Fibroblast of peridontal ligament (primary cell): ENCODE measurements at regions not wholly inside any gene's neighbourhood (a gene's known extent, or its start where the extent isn't known, plus 50 kb on each side); places are given as distances from the start of the nearest gene placed in this dataset.

Source experiments
- DNase-seq: peaks from one replicate; pipeline ENCODE4 v3.0.0-alpha.2; 2010; ENCODE audit errors: extremely low read depth

- DNase-seq, result no peak
These were observed 193.2 kb upstream of the MAP3K1 start for GRCh38 chr5:56622141-56622540.

- DNase-seq, result no peak
These were observed 194.3 kb upstream of the MAP3K1 start for GRCh38 chr5:56620903-56621677.

GRCh38 chr5:56617998-56618397, 197.4 kb upstream of the MAP3K1 start:
- DNase-seq, result no peak

- no peak for DNase-seq
These were observed 198.7 kb upstream of the MAP3K1 start for GRCh38 chr5:56616454-56617160.

GRCh38 chr5:56615361-56616153, 199.8 kb upstream of the MAP3K1 start:
- no peak for DNase-seq

- no peak for DNase-seq
These were observed 202.6 kb upstream of the MAP3K1 start for GRCh38 chr5:56612759-56613158.

- no peak for DNase-seq
These were observed 203.0 kb upstream of the MAP3K1 start for GRCh38 chr5:56612353-56612752.

- no peak for DNase-seq
These were observed 205.2 kb upstream of the MAP3K1 start for GRCh38 chr5:56610093-56610698.

- no peak for DNase-seq
These were observed 207.0 kb upstream of the MAP3K1 start for GRCh38 chr5:56608217-56608925.

GRCh38 chr5:56607551-56607950, 207.8 kb upstream of the MAP3K1 start:
- DNase-seq, result no peak

- peak; percentile 9 for DNase-seq
These were observed 208.3 kb upstream of the MAP3K1 start for GRCh38 chr5:56607074-56607473.

- DNase-seq, result no peak
These were observed 209.2 kb upstream of the MAP3K1 start for GRCh38 chr5:56606192-56606591.

GRCh38 chr5:56605231-56605630, 210.1 kb upstream of the MAP3K1 start:
- no peak for DNase-seq

- DNase-seq, result no peak
These were observed 213.7 kb upstream of the MAP3K1 start for GRCh38 chr5:56601641-56602071.

GRCh38 chr5:56598941-56599340, 216.4 kb upstream of the MAP3K1 start:
- DNase-seq, result no peak

- no peak for DNase-seq
These were observed 219.2 kb upstream of the MAP3K1 start for GRCh38 chr5:56596155-56596554.

- no peak for DNase-seq
These were observed 219.8 kb upstream of the MAP3K1 start for GRCh38 chr5:56595566-56595965.

- no peak for DNase-seq
These were observed 220.6 kb upstream of the MAP3K1 start for GRCh38 chr5:56594792-56595191.

GRCh38 chr5:56591081-56591480, 224.3 kb upstream of the MAP3K1 start:
- no peak for DNase-seq

- no peak for DNase-seq
These were observed 225.9 kb upstream of the MAP3K1 start for GRCh38 chr5:56589481-56589860.
